Renal cortex interstitium (tissue), 11 donors: ENCODE measurements at regions not wholly inside any gene's neighbourhood (a gene's known extent, or its start where the extent isn't known, plus 50 kb on each side); places are given as distances from the start of the nearest gene placed in this dataset.
"Not testable (repeated sequence)": the region's sequence is repeated elsewhere in the genome, so short reads cannot be mapped to it uniquely, and the experiment has no call there.

Experiments used
- DNase-seq, 11 donors: peaks; one replicate each; pipeline ENCODE4 v3.0.0-alpha.2; 2013; ENCODE audit warnings: low read depth in 9 of 11, low spot score in 4 of 11; ENCODE audit errors: extremely low read depth in 1 of 11

DNA sequence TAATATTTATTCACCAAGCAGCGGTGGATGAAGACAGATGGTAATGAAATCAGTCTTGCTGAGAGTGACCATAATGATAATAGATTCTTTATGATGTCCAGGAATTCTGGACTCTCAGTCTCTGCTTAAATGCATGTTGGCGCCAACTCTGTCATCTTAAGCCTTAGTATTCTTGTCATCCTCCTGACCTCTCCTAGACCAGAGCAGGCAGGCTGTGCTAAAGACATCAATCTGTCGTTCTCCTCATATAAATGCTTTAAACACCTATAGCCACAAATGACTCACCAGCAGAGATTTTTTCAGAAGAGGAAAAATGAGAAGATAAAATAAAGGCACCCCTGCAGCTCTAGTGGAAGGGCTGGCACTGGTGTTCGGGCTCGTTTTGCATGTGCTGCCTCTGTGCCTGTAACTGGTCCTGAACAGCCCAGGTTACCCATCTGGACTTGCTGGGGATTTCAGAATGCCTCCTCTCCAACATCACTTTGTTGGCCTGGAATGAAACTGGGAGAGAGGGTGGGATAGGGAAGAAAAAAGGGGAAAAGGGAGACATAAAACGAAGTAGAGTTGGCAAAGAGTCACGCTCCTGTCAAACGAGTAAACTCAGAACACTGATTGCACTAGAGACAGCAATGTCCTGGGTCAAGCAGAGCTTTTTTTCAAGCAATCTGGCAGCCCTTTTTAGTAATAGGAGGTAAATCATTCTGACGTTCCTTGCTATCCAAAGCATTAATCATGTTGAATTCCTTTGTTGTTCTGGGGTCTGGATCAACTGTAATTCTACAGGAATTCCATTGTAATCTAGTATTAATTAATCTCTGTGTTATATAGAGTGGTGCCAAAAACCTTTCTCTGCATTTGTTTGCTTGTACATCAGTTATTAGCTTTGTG lies 195.5 kb upstream of the CLINT1 start:
- DNase-seq = peak in 5 of 11 donors; percentile 21 to 33 (median 29)

GRCh38 chr5:158051036-158051435 lies 192.1 kb upstream of the CLINT1 start:
- no peak for DNase-seq

DNA sequence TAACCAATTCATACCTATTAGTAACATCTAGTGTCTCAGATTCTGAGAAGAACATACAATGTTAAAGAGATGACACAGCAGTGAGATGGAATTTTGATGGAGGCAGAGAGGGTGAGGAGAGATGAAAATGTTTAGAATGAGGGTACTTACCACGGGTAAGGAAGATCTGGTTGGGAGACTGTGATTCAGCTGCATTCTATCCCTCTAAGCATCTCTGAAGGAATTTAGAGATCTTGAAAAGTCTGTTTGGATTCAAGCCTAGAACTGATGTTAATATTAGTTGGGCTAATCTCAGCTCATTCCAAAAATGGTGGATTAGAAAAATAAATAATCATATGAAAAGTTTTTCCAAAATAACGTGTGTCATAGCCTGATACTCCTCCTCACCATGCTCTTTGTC lies 191.5 kb upstream of the CLINT1 start:
- no peak for DNase-seq

GRCh38 chr5:158049459-158049858 lies 190.5 kb upstream of the CLINT1 start:
- no peak for DNase-seq

DNA sequence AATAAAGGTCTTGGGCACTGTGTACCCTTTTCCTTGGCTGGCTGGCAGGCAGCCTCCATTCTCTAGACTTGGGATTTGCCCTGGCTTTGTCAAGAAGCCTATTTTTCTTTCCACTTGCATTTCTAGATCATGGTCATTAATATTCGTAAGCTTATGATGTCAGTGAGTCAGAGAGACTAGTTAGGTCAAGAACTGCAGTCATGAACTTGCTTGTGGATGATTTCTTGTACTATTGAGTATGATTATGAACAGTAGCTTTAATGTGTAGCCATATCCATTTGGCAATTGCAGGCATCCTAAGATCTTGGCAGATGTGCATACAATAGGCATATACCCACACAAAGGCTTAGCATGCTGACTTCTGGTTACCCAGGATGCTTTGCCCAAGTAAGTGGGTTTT lies 186.8 kb upstream of the CLINT1 start:
- no peak for DNase-seq

- DNase-seq = no peak
These were observed 181.0 kb upstream of the CLINT1 start for GRCh38 chr5:158039911-158040347.

GRCh38 chr5:158039441-158039840 lies 180.5 kb upstream of the CLINT1 start:
- DNase-seq = no peak

DNA sequence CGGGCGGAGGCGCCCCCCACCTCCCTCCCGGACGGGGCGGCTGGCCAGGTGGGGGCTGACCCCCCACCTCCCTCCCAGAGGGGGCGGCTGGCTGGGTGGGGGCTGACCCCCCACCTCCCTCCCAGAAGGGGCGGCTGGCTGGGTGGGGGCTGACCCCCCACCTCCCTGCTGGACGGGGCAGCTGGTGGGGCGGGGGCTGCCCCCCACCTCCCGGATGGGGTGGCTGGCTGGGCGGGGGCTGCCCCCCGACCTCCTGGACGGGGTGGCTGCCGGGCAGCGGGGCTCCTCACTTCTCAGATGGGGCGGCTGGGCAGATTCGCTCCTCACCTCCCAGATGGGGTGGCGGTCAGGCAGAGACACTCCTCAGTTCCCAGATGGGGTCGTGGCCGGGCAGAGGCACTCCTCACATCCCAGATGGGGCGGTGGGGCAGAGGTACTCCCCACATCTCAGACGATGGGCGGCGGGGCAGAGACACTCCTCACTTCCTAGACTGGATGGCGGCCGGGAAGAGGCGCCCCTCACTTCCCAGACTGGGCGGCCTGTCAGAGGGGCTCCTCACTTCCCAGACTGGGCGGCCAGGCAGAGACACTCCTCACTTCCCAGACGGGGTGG lies 178.1 kb upstream of the CLINT1 start:
- not testable (repeated sequence) for DNase-seq

GRCh38 chr5:158034586-158034985 lies 175.6 kb upstream of the CLINT1 start:
- not testable (repeated sequence) for DNase-seq

DNA sequence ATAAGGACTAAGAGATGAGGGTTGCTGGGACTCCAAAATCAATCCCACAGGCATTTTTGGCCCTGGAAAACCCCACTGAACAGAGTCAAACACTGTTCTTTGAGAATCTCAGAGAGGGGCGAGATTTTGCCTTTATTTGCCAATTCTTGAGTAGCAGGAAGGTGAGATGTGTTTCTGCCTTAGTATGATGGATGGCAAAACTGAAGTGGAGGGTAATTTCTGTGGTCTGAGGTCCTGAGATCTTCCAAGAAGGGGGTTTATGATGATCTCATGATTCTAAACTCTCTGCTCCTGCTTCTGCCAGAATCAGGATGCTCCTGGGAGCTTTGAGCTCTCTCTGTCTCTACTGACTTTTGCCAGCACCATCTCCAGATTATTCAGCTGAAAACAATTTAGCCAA lies 174.8 kb upstream of the CLINT1 start:
- DNase-seq = no peak

DNA sequence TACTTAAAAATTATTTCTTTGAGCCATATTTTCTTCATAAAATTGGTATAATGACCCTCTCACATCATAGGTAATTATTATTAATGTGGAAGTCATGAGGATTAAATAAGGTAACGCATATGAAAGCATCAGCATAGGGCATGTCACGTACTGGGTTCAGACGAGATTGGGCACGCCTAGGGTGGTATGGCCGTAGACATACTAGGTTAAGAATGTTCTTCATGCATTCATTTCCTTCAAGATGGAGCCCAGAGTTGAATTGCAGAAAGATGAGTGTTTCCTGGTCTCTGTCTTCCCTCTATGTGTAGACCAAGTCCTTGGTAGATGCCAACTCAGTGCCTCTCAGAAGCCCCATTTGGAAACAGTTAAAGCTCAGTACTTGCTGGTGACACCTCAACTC lies 174.1 kb upstream of the CLINT1 start:
- DNase-seq = no peak

GRCh38 chr5:158032246-158032645 lies 173.3 kb upstream of the CLINT1 start:
- DNase-seq = no peak

DNA sequence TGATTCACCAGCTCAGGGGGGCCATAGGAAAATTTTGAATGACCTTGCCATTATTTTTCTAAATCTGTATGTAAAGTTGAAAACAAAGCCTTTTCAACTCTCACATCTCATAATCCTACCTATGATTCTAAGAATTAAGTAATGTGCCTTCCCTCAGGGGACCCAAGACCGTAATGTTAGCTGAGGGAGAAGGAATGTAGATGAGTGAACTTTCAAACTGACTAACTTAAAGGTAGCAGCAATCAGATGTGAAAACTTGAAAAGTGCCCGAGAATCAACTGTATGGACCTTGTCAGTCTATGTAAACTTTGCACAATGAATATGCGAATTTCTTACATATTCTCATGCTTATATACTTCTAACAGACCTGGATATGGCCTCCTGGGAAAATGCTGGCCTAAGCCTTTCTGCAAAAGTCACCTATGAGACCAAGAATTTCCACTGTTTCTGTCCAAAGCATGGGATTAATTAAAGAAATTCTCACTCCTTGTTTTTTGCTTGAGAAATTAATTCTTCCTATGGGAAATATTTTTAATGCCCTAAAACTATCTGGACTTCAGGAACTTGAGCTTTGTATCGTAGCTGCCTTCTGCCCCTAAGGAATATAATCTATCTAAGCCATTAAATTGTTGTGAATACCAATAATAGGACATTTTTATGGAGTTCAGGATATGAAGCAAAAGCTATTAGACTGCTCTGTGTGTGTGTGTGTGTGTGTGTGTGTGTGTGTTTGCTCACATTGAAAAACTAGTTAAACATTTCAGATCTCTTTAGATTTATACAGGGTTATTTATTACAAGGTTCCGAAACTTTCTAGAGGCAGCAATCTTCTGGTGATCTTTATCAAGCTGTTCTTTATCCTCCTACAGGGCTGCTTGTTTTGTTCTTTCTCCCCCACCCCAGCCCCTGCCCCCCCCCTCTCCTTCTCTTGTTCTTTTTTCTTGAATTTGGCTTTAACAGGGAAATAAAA lies 169.1 kb upstream of the CLINT1 start:
- DNase-seq = peak in 5 of 11 donors; percentile 46 to 70 (median 55)

- DNase-seq = peak in 4 of 11 donors; percentile 25 to 59 (median 50)
These were observed 167.5 kb upstream of the CLINT1 start for GRCh38 chr5:158026304-158027031.

GRCh38 chr5:158023266-158023665 lies 164.3 kb upstream of the CLINT1 start:
- DNase-seq = no peak

DNA sequence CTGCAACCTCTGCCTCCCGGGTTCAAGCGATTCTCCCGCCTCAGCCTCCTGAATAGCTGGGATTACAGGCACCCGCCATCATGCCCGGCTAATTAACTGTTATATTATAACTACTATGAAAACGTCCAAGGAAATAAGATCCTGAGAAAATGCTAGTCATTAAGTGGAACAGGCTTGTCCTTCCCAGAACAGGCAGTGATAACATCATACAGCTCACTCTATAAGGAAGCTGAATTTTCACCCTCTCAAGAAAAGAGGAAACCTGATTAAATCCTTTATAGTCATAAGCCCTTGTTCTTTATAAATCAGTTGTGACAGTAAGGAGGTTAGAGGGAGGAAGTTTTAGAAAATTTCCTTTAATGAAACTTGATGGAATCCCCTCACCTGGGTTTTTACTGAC lies 163.9 kb upstream of the CLINT1 start:
- DNase-seq = no peak

DNA sequence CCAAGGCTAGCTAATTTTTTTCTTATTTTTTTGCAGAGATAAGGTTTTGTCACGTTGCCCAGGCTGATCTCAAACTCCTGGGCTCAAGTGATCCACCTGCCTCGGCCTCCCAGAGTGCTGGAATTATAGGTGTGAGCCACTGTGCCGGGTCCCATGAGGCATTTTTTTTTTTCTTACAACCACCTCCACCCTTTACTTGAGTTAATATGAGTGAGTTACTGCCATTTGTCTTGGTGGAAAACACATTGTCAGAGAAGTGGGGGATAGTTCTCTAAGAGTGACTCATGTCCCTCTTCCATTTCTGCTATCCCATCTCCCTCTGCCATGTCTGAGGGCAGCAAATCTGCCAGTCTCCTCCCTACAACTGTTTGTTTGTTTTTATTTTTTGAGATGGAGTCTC lies 163.4 kb upstream of the CLINT1 start:
- no peak for DNase-seq

- DNase-seq = no peak
These were observed 161.8 kb upstream of the CLINT1 start for GRCh38 chr5:158020555-158021418.
